ACC112 (cell line): ENCODE measurements at regions not wholly inside any gene's neighbourhood (a gene's known extent, or its start where the extent isn't known, plus 50 kb on each side); places are given as distances from the start of the nearest gene placed in this dataset.

Source experiments
- H2AFZ ChIP-seq: fragments of 200-600 bp; sonication (generic); one replicate; pipeline ENCODE4 v1.6.0; 2017; ENCODE audit warnings: antibody characterized with exemption, low read length; ENCODE audit not compliant: unreplicated experiment
- H3K27ac ChIP-seq: fragments of 200-600 bp; sonication (generic); 2 replicates; pipeline ENCODE4 v1.5.1; 2014; ENCODE audit warnings: low read depth, mild to moderate bottlenecking, antibody characterized with exemption, low read length, moderate library complexity
- H3K27me3 ChIP-seq: fragments of 200-600 bp; sonication (generic); 2 replicates; pipeline ENCODE4 v1.6.1; 2014; ENCODE audit warnings: mild to moderate bottlenecking, antibody characterized with exemption, low read length, moderate library complexity, mixed read lengths; ENCODE audit not compliant: insufficient read depth
- H3K36me3 ChIP-seq: fragments of 200-600 bp; sonication (generic); 2 replicates; pipeline ENCODE4 v1.6.1; 2016; ENCODE audit warnings: mild to moderate bottlenecking, antibody characterized with exemption, low read length, moderate library complexity, mixed read lengths; ENCODE audit not compliant: insufficient read depth
- H3K4me1 ChIP-seq: fragments of 200-600 bp; sonication (generic); one replicate; pipeline ENCODE4 v1.6.1; 2016; ENCODE audit warnings: low read length, mixed read lengths; ENCODE audit not compliant: insufficient read depth, unreplicated experiment, control insufficient read depth
- H3K4me3 ChIP-seq: fragments of 200-600 bp; sonication (generic); 2 replicates; pipeline ENCODE4 v1.5.1; 2014; ENCODE audit warnings: mild to moderate bottlenecking, low read depth, low read length
- H3K79me2 ChIP-seq: fragments of 200-600 bp; sonication (generic); one replicate; pipeline ENCODE4 v1.6.0; 2016; ENCODE audit warnings: low read length; ENCODE audit not compliant: control insufficient read depth, unreplicated experiment, insufficient read depth

DNA sequence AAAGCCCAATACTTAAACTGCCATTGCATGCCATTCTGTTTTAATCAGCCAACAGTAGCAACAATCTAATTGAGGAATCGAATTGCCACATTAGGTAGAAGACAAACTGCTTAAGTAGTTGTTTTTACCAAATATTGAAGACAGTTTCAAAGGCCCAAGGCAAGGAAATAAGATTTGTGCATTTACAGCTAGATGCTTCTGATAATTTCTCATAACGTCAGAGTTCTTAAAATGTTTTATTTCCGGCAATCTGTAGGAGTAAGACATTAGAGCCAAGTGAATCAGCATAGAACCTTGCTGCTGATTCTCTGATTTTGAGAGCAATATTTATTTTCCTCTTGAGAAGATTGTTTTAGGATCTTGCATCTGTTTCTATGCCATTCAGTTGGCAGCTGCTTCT is 174.3 kb downstream of the RBM43 start:
- H3K36me3 ChIP-seq: no peaks in the 10 kb centered on the region
- H2AFZ ChIP-seq: no peak overlapping the region
- no peaks in the 10 kb centered on the region for H3K4me1 ChIP-seq
- no peaks in the 10 kb centered on the region for H3K27me3 ChIP-seq
- H3K4me3 ChIP-seq: no peak overlapping the region
- H3K79me2 ChIP-seq: no peaks in the 10 kb centered on the region
- H3K27ac ChIP-seq: no peak overlapping the region

DNA sequence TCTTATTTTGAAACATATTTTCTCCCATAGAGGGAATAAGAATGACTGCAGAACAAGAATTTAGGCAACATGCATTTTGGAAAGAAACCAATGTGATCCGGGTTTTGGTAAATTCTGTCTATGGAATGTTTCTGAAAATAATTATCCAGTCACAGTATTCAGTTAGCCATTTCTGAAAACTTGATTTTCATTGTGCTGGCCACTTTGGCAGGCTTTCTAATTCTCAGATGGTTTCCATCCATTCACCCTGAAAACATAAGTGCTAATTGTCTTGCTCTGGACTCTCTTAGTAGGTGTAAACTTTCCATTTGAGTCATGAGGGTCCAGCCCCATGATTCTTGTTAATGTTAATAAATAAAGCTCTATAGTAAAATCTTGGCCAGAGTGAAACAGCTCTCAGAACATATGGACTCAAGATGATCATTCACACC is 176.5 kb downstream of the RBM43 start:
- H3K4me1 ChIP-seq: no peaks in the 10 kb centered on the region
- no peaks in the 10 kb centered on the region for H3K36me3 ChIP-seq
- no peak overlapping the region for H3K27ac ChIP-seq
- H3K79me2 ChIP-seq: no peaks in the 10 kb centered on the region
- H3K4me3 ChIP-seq: no peak overlapping the region
- H3K27me3 ChIP-seq: no peaks in the 10 kb centered on the region
- H2AFZ ChIP-seq: peak overlapping the region; percentile 23

DNA sequence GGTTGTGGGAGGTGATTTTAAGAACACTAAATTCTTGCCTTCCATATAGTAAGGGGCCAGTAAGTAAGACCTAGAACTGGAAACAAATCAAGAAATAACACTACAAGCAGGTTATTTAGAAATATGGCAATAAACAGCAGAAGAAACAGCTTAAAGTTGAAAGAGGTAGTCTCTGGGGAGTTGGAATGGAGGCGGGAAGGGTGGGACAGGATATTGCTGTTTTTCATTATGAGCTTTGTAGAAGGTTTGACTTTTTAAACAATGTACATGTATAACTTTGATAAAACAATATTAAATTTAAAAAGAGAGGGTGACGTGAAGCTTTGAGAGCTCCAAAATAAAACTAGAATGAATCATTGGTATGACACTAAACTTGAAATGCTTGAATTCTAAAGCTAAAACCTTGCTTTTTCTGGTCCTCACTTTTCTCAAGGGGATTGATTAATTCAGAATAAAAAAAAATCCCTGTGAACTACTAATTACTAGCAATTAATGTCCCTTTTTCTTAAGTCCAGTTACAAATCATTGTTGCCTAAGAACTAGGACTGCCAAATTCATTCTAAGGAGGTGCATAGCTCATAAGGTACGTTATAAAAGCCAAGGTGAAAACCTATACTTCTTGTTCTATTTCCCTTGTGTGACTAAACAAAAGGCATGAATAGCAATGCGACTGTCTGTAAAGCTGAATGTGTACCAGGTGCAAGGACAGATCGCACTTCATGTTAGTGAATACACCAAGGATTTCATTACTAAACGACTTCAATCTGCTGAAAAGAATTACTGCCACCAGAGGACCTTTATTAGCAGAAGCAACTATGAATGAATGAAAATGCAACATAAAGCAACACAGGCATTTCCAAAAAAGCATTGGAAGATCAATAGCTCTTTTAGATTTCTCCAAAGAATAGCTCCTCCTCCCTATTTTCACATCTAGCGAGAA is 177.5 kb downstream of the RBM43 start:
- Histone ChIP-seq H3K36me3 (no peaks in the 10 kb centered on the region), H3K27ac (no peak overlapping the region), H3K4me1 (no peaks in the 10 kb centered on the region), H3K27me3 (no peaks in the 10 kb centered on the region), H3K79me2 (no peaks in the 10 kb centered on the region), H2AFZ (no peak overlapping the region), H3K4me3 (no peak overlapping the region)

DNA sequence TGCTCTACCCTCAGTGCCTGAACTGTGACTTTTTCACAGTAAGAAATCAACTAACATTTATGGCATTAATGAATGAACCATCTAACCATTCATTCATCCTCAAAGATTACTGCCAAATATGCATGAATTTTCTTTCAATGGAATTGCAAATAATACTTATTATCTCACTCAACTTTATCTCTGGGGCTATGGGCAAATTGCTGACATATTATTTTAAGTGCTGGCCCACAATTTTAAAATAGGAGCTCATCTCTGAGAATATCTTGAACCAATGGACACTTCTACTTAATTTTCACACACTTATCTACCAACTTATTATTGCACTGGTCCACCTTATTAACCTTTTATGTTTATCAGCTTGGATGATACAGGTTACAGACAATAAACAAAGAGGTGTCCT is 182.8 kb downstream of the RBM43 start:
- Histone ChIP-seq H3K79me2 (no peaks in the 10 kb centered on the region), H2AFZ (no peak overlapping the region), H3K36me3 (no peaks in the 10 kb centered on the region), H3K27ac (no peak overlapping the region), H3K4me3 (no peak overlapping the region), H3K27me3 (no peaks in the 10 kb centered on the region), H3K4me1 (no peaks in the 10 kb centered on the region)

DNA sequence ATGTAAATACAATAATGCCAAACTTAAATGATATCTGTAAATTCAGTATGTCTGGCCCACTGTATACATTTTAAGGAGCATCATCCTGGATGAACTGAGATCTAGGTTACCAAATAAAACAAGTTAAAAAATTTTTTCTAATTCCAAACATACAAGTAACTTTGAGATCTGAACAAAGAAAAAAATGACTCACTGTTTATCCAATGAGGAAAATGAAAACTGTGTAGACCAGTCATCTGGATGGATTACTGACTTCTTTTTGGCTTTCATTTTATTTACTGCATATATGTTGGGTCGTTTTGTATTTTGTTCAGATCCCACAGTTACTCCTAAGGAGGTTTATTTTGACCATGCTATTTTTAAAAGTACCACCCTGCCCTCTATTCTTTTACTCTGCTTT is 189.8 kb downstream of the RBM43 start:
- Histone ChIP-seq H3K27ac (no peak overlapping the region), H3K4me3 (no peak overlapping the region), H3K79me2 (no peaks in the 10 kb centered on the region), H2AFZ (peak overlapping the region; percentile 34), H3K36me3 (no peaks in the 10 kb centered on the region), H3K4me1 (no peaks in the 10 kb centered on the region), H3K27me3 (no peaks in the 10 kb centered on the region)

DNA sequence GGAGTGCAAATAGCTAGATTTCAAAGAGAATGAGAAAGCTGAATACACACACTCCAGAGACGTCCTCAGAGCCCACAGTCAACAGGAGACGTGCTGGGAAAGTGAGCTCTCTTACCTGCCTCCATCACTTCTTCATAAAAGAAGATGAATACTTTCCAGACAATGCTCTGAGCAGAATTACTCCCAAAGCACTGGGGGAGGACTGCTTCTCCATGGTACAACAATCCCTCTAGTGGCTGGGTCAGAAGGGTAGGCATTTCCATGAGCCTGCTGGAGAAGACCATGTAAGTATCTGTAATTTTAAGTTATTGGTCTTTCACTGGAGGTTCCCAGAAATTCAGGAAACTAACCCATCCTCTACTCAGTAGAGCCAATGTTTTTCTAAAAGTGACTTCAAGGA is 190.3 kb downstream of the RBM43 start:
- Histone ChIP-seq H3K27ac (no peak overlapping the region), H3K79me2 (no peaks in the 10 kb centered on the region), H3K4me1 (no peaks in the 10 kb centered on the region), H3K4me3 (no peak overlapping the region), H3K36me3 (no peaks in the 10 kb centered on the region), H2AFZ (peak overlapping the region; percentile 34), H3K27me3 (no peaks in the 10 kb centered on the region)

DNA sequence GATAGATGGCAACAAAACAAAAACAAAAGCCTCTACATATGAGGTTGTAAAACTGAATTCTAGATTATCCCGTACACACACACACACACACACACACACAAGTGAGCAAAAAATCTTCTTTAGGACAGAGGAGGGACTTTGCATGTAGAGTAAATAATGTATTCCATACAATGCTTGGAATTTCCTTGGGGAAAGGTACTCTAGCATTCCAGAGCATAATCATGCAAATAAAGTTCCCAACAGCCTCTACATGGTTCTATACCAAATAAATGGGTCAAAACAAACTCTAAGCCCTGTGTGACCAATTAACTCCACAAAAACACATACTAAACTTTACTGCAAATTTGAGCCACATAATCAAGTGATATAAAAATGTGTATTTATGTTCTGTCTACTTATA is 191.4 kb downstream of the RBM43 start:
- Histone ChIP-seq H3K4me3 (no peak overlapping the region), H3K4me1 (no peaks in the 10 kb centered on the region), H3K27ac (no peak overlapping the region), H3K36me3 (no peaks in the 10 kb centered on the region), H2AFZ (no peak overlapping the region), H3K79me2 (no peaks in the 10 kb centered on the region), H3K27me3 (no peaks in the 10 kb centered on the region)

DNA sequence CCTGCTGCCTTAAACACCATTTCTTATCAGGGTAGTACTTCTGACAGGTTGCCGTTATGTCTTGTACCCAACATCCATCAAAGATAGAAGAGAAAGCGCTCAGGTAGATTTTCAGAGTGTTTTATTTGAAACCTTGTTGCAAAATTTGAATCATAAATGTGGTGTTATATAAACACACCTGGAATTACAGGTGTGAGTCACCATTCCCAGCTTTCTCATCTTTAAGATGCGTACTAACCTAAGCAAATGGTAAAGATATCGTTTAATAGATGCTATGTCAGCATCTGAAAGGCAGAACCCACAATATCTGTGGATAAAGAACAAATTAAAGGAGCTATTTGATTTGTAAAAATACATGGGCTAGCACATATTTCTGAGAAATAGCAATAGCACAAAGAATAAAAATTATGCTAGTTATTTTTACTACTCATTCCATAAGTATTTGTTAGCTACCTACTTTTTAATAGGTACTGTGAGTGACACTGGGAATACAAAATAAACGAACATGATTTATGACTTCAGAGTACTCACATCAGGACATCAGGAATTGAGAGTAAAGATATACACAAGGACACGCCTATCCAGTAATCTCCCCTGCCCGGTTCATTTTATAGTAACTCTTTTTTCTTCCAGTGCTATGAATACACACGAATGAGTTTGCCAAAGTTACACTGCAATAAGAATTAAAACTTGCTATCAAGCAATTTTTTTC is 193.8 kb downstream of the RBM43 start:
- H3K4me3 ChIP-seq: no peak overlapping the region
- H3K27me3 ChIP-seq: no peaks in the 10 kb centered on the region
- no peak overlapping the region for H2AFZ ChIP-seq
- H3K27ac ChIP-seq: no peak overlapping the region
- no peaks in the 10 kb centered on the region for H3K36me3 ChIP-seq
- H3K79me2 ChIP-seq: no peaks in the 10 kb centered on the region
- H3K4me1 ChIP-seq: no peaks in the 10 kb centered on the region

DNA sequence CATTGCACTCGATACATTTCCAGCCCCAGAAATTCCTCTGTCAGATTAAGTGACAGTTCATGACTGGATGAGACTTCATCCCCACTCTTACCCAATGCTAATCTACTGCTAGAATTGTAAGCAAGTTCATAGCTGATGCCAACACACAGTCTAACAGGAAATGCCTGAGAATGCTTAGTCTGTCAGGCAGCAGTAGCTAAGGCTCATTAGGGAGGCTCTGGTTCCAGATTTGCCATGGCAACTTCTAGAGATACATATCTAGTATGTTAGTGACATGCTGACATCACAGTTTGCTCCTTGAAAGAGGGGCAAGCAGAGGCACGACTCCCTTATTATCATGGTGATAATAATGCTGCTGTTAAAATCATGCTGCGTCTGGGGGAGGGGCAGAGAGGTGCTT is 198.4 kb downstream of the RBM43 start:
- Histone ChIP-seq H2AFZ (no peak overlapping the region), H3K36me3 (no peaks in the 10 kb centered on the region), H3K27me3 (no peaks in the 10 kb centered on the region), H3K79me2 (no peaks in the 10 kb centered on the region), H3K4me1 (no peaks in the 10 kb centered on the region), H3K27ac (no peak overlapping the region), H3K4me3 (no peak overlapping the region)

DNA sequence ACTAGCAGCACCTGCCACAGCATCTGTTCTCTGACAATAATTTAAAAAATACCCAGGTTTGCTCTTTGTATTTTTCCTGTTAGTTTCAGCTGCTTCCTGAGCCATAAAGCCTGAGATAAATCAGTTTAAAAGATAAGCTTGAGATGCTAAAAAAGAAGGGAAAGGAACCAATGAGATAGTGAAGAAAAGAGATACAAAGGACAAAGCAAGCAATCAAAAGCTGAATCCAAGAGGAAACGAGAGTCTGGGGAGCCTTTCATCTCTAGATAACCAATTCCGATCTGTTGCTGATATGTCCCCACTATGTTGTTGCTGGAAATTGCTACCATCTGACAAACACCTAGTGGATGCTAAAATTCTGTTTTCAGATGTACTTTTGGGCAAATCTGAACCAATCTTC is 201.4 kb downstream of the RBM43 start:
- H2AFZ ChIP-seq: no peak overlapping the region
- H3K4me1 ChIP-seq: peaks cover 9% of the 10 kb centered on the region

DNA sequence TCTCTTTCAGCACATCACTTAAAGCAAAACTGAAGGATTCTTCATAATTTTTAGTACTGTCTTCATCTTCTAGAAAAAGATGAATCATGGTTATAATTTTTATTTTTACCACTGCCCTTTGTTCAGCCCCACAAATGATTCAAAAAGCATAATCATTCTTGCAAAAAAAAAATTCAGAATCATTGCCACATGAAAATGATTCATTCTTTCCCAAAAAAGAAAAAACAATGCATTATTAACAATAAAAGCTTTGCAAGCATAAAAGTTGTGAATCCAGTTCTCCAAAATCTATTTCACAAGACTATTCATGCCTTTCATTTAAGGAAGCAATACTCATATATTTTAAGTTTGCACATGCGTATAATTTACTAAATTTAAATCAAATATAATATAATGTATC is 204.8 kb downstream of the RBM43 start:
- Histone ChIP-seq H2AFZ (peak overlapping the region; percentile 55), H3K27ac (peak overlapping the region; percentile 80), H3K36me3 (no peaks in the 10 kb centered on the region), H3K4me3 (no peak overlapping the region), H3K27me3 (no peaks in the 10 kb centered on the region), H3K4me1 (peaks cover 18% of the 10 kb centered on the region), H3K79me2 (no peaks in the 10 kb centered on the region)

More for the DNA sequence above, 201.4 kb downstream of the RBM43 start:
- no peaks in the 10 kb centered on the region for H3K27me3 ChIP-seq
- H3K79me2 ChIP-seq: no peaks in the 10 kb centered on the region
- no peak overlapping the region for H3K4me3 ChIP-seq
- H3K36me3 ChIP-seq: no peaks in the 10 kb centered on the region
- no peak overlapping the region for H3K27ac ChIP-seq
